HG02973 (cell line): ENCODE measurements at regions not wholly inside any gene's neighbourhood (a gene's known extent, or its start where the extent isn't known, plus 50 kb on each side); places are given as distances from the start of the nearest gene placed in this dataset.

ENCODE experiments used
- ATAC-seq: cut with Tn5 transposase; IDR thresholded peaks from one replicate; pipeline ENCODE4 v1.9.1; 2021; ENCODE audit warnings: moderate library complexity; ENCODE audit not compliant: unreplicated experiment

- ATAC-seq, result no peak
Observed at GRCh38 chr2:234620018-234620417, 123.1 kb upstream of the ARL4C start.

GRCh38 chr2:234615643-234616356 is 118.9 kb upstream of the ARL4C start:
- ATAC-seq, result no peak

- no peak for ATAC-seq
Observed at GRCh38 chr2:234611209-234611608, 114.3 kb upstream of the ARL4C start.

- ATAC-seq, result no peak
Observed at GRCh38 chr2:234608946-234609345, 112.1 kb upstream of the ARL4C start.

- no peak for ATAC-seq
Observed at GRCh38 chr2:234607691-234608090, 110.8 kb upstream of the ARL4C start.

GRCh38 chr2:234606896-234607295 is 110.0 kb upstream of the ARL4C start:
- no peak for ATAC-seq

- ATAC-seq, result no peak
Observed at GRCh38 chr2:234603619-234604018, 106.7 kb upstream of the ARL4C start.

- no peak for ATAC-seq
Observed at GRCh38 chr2:234601213-234601612, 104.3 kb upstream of the ARL4C start.

- ATAC-seq, result no peak
Observed at GRCh38 chr2:234597576-234597861, 100.6 kb upstream of the ARL4C start.

- ATAC-seq, result no peak
Observed at GRCh38 chr2:234596696-234597575, 100.1 kb upstream of the ARL4C start.

- ATAC-seq, result no peak
Observed at GRCh38 chr2:234595829-234596228, 98.9 kb upstream of the ARL4C start.

GRCh38 chr2:234594715-234595114 is 97.8 kb upstream of the ARL4C start:
- no peak for ATAC-seq

GRCh38 chr2:234593636-234594035 is 96.8 kb upstream of the ARL4C start:
- ATAC-seq, result no peak

GRCh38 chr2:234592541-234592940 is 95.7 kb upstream of the ARL4C start:
- ATAC-seq, result no peak

- ATAC-seq, result no peak
Observed at GRCh38 chr2:234590076-234590475, 93.2 kb upstream of the ARL4C start.

GRCh38 chr2:234588054-234588430 is 91.2 kb upstream of the ARL4C start:
- no peak for ATAC-seq

GRCh38 chr2:234587341-234588053 is 90.6 kb upstream of the ARL4C start:
- ATAC-seq, result no peak

GRCh38 chr2:234583331-234583730 is 86.5 kb upstream of the ARL4C start:
- no peak for ATAC-seq

- ATAC-seq, result no peak
Observed at GRCh38 chr2:234580686-234581085, 83.8 kb upstream of the ARL4C start.

- no peak for ATAC-seq
Observed at GRCh38 chr2:234579231-234579962, 82.5 kb upstream of the ARL4C start.

- ATAC-seq, result no peak
Observed at GRCh38 chr2:234578389-234578788, 81.5 kb upstream of the ARL4C start.
